Mesenchymal stem cell (in vitro differentiated cells and primary cell): ENCODE measurements at regions not wholly inside any gene's neighbourhood (a gene's known extent, or its start where the extent isn't known, plus 50 kb on each side); places are given as distances from the start of the nearest gene placed in this dataset.

Experiments
- DNase-seq: peaks from one replicate; pipeline ENCODE4 v3.0.0-alpha.2; 2013
- H2AFZ ChIP-seq: one replicate; pipeline ENCODE4 v1.6.1; 2013; ENCODE audit warnings: low read depth, mild to moderate bottlenecking, control low read depth, inconsistent platforms, low read length, moderate library complexity
- H2AK5ac ChIP-seq: 2 replicates; pipeline ENCODE4 v1.6.1; 2013; ENCODE audit warnings: low read length, moderate library complexity, mild to moderate bottlenecking, inconsistent platforms; ENCODE audit not compliant: severe bottlenecking
- H2BK120ac ChIP-seq: one replicate; pipeline ENCODE4 v1.6.1; 2013; ENCODE audit warnings: low read depth, mild to moderate bottlenecking, inconsistent platforms, low read length, moderate library complexity
- H2BK12ac ChIP-seq, 2 experiments: one replicate each; pipeline ENCODE4 v1.6.1; 2013; ENCODE audit warnings: inconsistent platforms in 2 of 2, low read length in 2 of 2, mild to moderate bottlenecking in 2 of 2, moderate library complexity in 2 of 2, control low read depth in 1 of 2
- H2BK15ac ChIP-seq: one replicate; pipeline ENCODE4 v1.6.1; 2013; ENCODE audit warnings: mild to moderate bottlenecking, low read depth, inconsistent platforms; ENCODE audit not compliant: poor library complexity, severe bottlenecking
- H2BK5ac ChIP-seq: 2 replicates; pipeline ENCODE4 v1.6.1; 2013; ENCODE audit warnings: low read depth, mild to moderate bottlenecking, low read length, control low read depth, inconsistent platforms; ENCODE audit not compliant: poor library complexity, severe bottlenecking
- H3K14ac ChIP-seq, 2 experiments: one replicate each; pipeline ENCODE4 v1.6.1; 2013; ENCODE audit warnings: inconsistent platforms in 2 of 2, low read length in 2 of 2, control low read depth in 1 of 2, mild to moderate bottlenecking in 1 of 2, moderate library complexity in 1 of 2
- H3K18ac ChIP-seq, 2 experiments: one replicate each; pipeline ENCODE4 v1.6.1; 2013; ENCODE audit warnings: inconsistent platforms in 2 of 2, low read length in 2 of 2, control low read depth in 1 of 2, low read depth in 1 of 2, mild to moderate bottlenecking in 1 of 2
- H3K23ac ChIP-seq, 2 experiments: one replicate each; pipeline ENCODE4 v1.6.1; 2013; ENCODE audit warnings: inconsistent platforms in 2 of 2, low read length in 2 of 2, mild to moderate bottlenecking in 2 of 2, moderate library complexity in 2 of 2, control low read depth in 1 of 2
- H3K27ac ChIP-seq: 2 replicates; pipeline ENCODE4 v1.5.1; 2013; ENCODE audit warnings: mild to moderate bottlenecking, moderate library complexity, low read length, control low read depth, inconsistent platforms; ENCODE audit not compliant: poor library complexity, severe bottlenecking
- H3K27me3 ChIP-seq, 2 experiments: 2 replicates each; pipeline versions ENCODE4 v1.6.1 to v1.7.0; 2013; ENCODE audit warnings: low read length in 2 of 2, mild to moderate bottlenecking in 2 of 2, moderate library complexity in 2 of 2, control low read depth in 1 of 2, inconsistent platforms in 1 of 2; ENCODE audit not compliant: control insufficient read depth in 1 of 2, insufficient read depth in 1 of 2
- H3K36me3 ChIP-seq, 2 experiments: 2 replicates each; pipeline versions ENCODE4 v1.6.1 to v1.7.0; 2013; ENCODE audit warnings: low read length in 2 of 2, control low read depth in 1 of 2, inconsistent platforms in 1 of 2, low read depth in 1 of 2, mild to moderate bottlenecking in 1 of 2; ENCODE audit not compliant: insufficient read depth in 2 of 2, control insufficient read depth in 1 of 2
- H3K4ac ChIP-seq, 2 experiments: one replicate each; pipeline ENCODE4 v1.6.1; 2013; ENCODE audit warnings: inconsistent platforms in 2 of 2, low read length in 2 of 2, mild to moderate bottlenecking in 2 of 2, moderate library complexity in 2 of 2, control low read depth in 1 of 2, low read depth in 1 of 2
- H3K4me1 ChIP-seq: 2 replicates; pipeline ENCODE4 v1.6.1; 2013; ENCODE audit warnings: low read depth, low read length, control low read depth; ENCODE audit not compliant: control insufficient read depth, insufficient read depth
- H3K4me2 ChIP-seq: 2 replicates; pipeline ENCODE4 v1.6.1; 2013; ENCODE audit warnings: low read length, mild to moderate bottlenecking, inconsistent platforms; ENCODE audit not compliant: poor library complexity, severe bottlenecking
- H3K4me3 ChIP-seq, 2 experiments: 2 replicates each; pipeline versions ENCODE4 v1.5.1 to v1.7.0; 2013; ENCODE audit warnings: low read length in 2 of 2, mild to moderate bottlenecking in 2 of 2, control low read depth in 1 of 2, low read depth in 1 of 2; ENCODE audit not compliant: insufficient read depth in 1 of 2
- H3K79me1 ChIP-seq: replicated peaks from 2 replicates; pipeline ENCODE4 v1.6.1; 2013; ENCODE audit warnings: mild to moderate bottlenecking, control low read depth, low read length, inconsistent platforms; ENCODE audit not compliant: poor library complexity, severe bottlenecking
- H3K9ac ChIP-seq: 2 replicates; pipeline ENCODE4 v1.7.0; 2013; ENCODE audit warnings: mild to moderate bottlenecking, low read length, moderate library complexity
- H3K9me3 ChIP-seq: 2 replicates; pipeline ENCODE4 v1.7.0; 2013; ENCODE audit warnings: mild to moderate bottlenecking, low read length; ENCODE audit not compliant: control insufficient read depth
- H4K8ac ChIP-seq: one replicate; pipeline ENCODE4 v1.6.1; 2013; ENCODE audit warnings: inconsistent platforms, mild to moderate bottlenecking, low read length, moderate library complexity
- H4K91ac ChIP-seq: one replicate; pipeline ENCODE4 v1.6.1; 2013; ENCODE audit warnings: mild to moderate bottlenecking, low read length, inconsistent platforms
- WGBS: methylation state at CpG from one replicate; pipeline ENCODE4 v1.1.7; 2013; ENCODE audit warnings: mixed read lengths; 5-methylcytosine and 5-hydroxymethylcytosine counted together

GRCh38 chr1:239939602-239940001, 152.1 kb upstream of the FMN2 start:
- Histone ChIP-seq H3K27ac (no peak overlapping the region), H2BK12ac (no peak overlapping the region), H3K4me2 (no peak overlapping the region), H2BK120ac (no peak overlapping the region), H3K36me3 (no peaks in the 10 kb centered on the region), H3K23ac (no peak overlapping the region), H3K4me1 (no peaks in the 10 kb centered on the region), H3K18ac (no peak overlapping the region), H4K91ac (no peak overlapping the region), H4K8ac (no peak overlapping the region), H3K4me3 (no peak overlapping the region), H3K9ac (no peak overlapping the region), H2BK5ac (no peak overlapping the region), H3K4ac (no peak overlapping the region), H3K14ac (no peak overlapping the region), H2AFZ (no peak overlapping the region), H2BK15ac (no peak overlapping the region), H3K79me1 (no peaks in the 10 kb centered on the region), H2AK5ac (no peak overlapping the region), H3K27me3 (no peaks in the 10 kb centered on the region), H3K9me3 (no peaks in the 10 kb centered on the region)
- WGBS: 52% methylated on average over 2 of the region's 2 CpGs
- DNase-seq: no peak

GRCh38 chr1:239943761-239944160, 147.9 kb upstream of the FMN2 start:
- Histone ChIP-seq H4K91ac (no peak overlapping the region), H2BK120ac (no peak overlapping the region), H3K36me3 (no peaks in the 10 kb centered on the region), H3K4me1 (no peaks in the 10 kb centered on the region), H2BK12ac (no peak overlapping the region), H3K4me2 (no peak overlapping the region), H3K79me1 (no peaks in the 10 kb centered on the region), H3K18ac (no peak overlapping the region), H3K4me3 (no peak overlapping the region), H3K4ac (no peak overlapping the region), H3K23ac (no peak overlapping the region), H3K14ac (no peak overlapping the region), H3K27me3 (no peaks in the 10 kb centered on the region), H2AK5ac (no peak overlapping the region), H2BK15ac (no peak overlapping the region), H4K8ac (no peak overlapping the region), H3K9me3 (no peaks in the 10 kb centered on the region), H2BK5ac (no peak overlapping the region), H2AFZ (no peak overlapping the region), H3K27ac (no peak overlapping the region), H3K9ac (no peak overlapping the region)
- 68% methylated on average over 4 of the region's 4 CpGs for WGBS
- DNase-seq: no peak

- Histone ChIP-seq H3K79me1 (no peaks in the 10 kb centered on the region), H3K9me3 (no peaks in the 10 kb centered on the region), H3K4me2 (no peak overlapping the region), H4K8ac (no peak overlapping the region), H2AK5ac (no peak overlapping the region), H3K27me3 (no peaks in the 10 kb centered on the region), H3K4me1 (no peaks in the 10 kb centered on the region), H3K4ac (no peak overlapping the region), H2BK12ac (no peak overlapping the region), H2BK120ac (no peak overlapping the region), H2AFZ (no peak overlapping the region), H2BK5ac (no peak overlapping the region), H3K9ac (no peak overlapping the region), H2BK15ac (no peak overlapping the region), H4K91ac (no peak overlapping the region), H3K18ac (no peak overlapping the region), H3K23ac (no peak overlapping the region), H3K36me3 (no peaks in the 10 kb centered on the region), H3K14ac (no peak overlapping the region), H3K4me3 (no peak overlapping the region), H3K27ac (no peak overlapping the region)
- WGBS: 67% methylated on average over 2 of the region's 3 CpGs
- no peak for DNase-seq
These were observed 147.0 kb upstream of the FMN2 start for GRCh38 chr1:239944666-239945065.

GRCh38 chr1:239947801-239948200, 143.9 kb upstream of the FMN2 start:
- no peak overlapping the region for H3K14ac ChIP-seq
- H2BK120ac ChIP-seq: no peak overlapping the region
- no peaks in the 10 kb centered on the region for H3K79me1 ChIP-seq
- H3K4me3 ChIP-seq: no peak overlapping the region
- no peak overlapping the region for H3K4me2 ChIP-seq
- no peak overlapping the region for H3K27ac ChIP-seq
- H2AK5ac ChIP-seq: no peak overlapping the region
- no CpG with 5 or more reads among the region's 2 CpGs for WGBS
- no peaks in the 10 kb centered on the region for H3K36me3 ChIP-seq
- H2BK15ac ChIP-seq: no peak overlapping the region
- no peak overlapping the region for H3K23ac ChIP-seq
- H3K9ac ChIP-seq: no peak overlapping the region
- no peaks in the 10 kb centered on the region for H3K4me1 ChIP-seq
- DNase-seq: no peak
- no peak overlapping the region for H4K8ac ChIP-seq
- no peak overlapping the region for H4K91ac ChIP-seq
- H3K4ac ChIP-seq: no peak overlapping the region
- H3K27me3 ChIP-seq: no peaks in the 10 kb centered on the region
- no peaks in the 10 kb centered on the region for H3K9me3 ChIP-seq
- H2AFZ ChIP-seq: no peak overlapping the region
- no peak overlapping the region for H2BK5ac ChIP-seq
- no peak overlapping the region for H2BK12ac ChIP-seq
- no peak overlapping the region for H3K18ac ChIP-seq
